ENCODE measurements at regions not wholly inside any gene's neighbourhood (a gene's known extent, or its start where the extent isn't known, plus 50 kb on each side); places are given as distances from the start of the nearest gene placed in this dataset.

DNA sequence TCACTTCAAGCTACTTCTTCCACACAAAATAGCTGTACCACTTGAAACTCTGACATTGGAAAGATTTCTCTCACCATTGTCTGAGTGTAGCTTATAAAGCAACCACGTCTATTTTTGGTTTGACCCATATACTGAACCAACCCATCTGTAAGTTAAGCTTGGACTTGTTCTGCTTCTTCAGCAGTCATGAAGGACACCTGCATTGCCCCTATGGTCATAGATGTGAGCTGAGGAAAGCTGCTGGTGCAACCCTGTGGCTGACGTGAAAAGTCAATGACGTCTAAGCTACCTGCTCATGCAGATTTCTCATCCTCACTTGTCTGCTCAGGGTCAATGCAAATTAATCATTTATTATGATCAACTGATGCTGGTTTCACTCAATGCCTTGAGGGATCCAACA, 417.4 kb downstream of the CETN3 start:
- intact Hi-C loops (cut with DNase I; ENCODE audit: low total_unique reads): no loop called here
- no peak for DNase-seq (ENCODE audit: low spot score in 2 of 2)
- TF ChIP-seq, protein P1, sequence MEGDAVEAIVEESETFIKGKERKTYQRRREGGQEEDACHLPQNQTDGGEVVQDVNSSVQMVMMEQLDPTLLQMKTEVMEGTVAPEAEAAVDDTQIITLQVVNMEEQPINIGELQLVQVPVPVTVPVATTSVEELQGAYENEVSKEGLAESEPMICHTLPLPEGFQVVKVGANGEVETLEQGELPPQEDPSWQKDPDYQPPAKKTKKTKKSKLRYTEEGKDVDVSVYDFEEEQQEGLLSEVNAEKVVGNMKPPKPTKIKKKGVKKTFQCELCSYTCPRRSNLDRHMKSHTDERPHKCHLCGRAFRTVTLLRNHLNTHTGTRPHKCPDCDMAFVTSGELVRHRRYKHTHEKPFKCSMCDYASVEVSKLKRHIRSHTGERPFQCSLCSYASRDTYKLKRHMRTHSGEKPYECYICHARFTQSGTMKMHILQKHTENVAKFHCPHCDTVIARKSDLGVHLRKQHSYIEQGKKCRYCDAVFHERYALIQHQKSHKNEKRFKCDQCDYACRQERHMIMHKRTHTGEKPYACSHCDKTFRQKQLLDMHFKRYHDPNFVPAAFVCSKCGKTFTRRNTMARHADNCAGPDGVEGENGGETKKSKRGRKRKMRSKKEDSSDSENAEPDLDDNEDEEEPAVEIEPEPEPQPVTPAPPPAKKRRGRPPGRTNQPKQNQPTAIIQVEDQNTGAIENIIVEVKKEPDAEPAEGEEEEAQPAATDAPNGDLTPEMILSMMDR (IDR thresholded peaks at IDR 0.05): no peak
- no peak for TF ChIP-seq POLR2A (IDR thresholded peaks at IDR 0.05)
- H3K4me3 ChIP-seq (ENCODE audit: low read depth, poor library complexity, severe bottlenecking): no peak overlapping the region
- WGBS, 2 donors: 92 to 94% methylated on average over 3 of the region's 3 CpGs

DNA sequence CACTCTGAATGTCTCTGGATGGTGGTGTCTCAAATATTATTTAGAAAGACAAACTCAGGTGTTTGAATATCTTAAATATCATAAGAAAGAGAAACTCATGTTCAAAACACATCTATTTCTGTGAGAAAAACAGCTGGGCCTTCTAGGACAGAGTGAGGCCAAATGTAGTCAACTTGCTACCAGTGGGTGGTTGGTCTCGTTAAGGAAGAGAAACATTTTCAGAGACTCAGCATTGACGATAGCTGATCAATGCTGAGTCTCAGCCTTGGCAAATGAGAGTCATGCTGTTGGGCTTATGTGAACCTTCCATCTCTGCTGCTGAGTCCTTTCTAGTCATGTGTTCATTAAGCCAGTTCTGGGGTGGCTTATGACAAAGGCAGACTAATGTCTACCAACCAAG, 418.0 kb downstream of the CETN3 start:
- intact Hi-C loops (cut with DNase I; ENCODE audit: low total_unique reads): no loop called here
- WGBS, 2 donors: 94 to 97% methylated on average over 2 of the region's 2 CpGs
- DNase-seq (ENCODE audit: low spot score in 2 of 2): no peak
- no peak for TF ChIP-seq POLR2A (IDR thresholded peaks at IDR 0.05)
- TF ChIP-seq, protein P1 (IDR thresholded peaks at IDR 0.05): no peak
- no peak overlapping the region for H3K4me3 ChIP-seq (ENCODE audit: low read depth, poor library complexity, severe bottlenecking)

DNA sequence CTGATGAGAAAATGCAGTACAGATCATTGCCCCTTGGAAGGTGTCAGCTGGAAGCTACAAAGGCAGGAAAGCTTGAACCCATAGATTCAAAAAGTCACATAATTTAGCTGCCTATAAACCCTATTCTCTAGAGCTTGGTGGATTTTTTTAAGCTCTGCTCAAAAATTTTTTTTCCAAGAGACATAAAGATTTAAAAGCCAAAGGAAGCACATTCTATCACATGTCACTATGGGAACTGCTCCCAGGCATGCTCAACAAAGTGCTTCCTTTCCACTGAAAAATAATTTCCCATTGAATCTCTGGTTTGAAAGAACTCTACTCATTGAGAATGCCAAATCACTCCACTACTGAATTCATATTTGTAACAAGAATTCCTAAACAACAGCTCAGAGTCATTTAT, 419.8 kb downstream of the CETN3 start:
- TF ChIP-seq, protein P1 (IDR thresholded peaks at IDR 0.05): no peak
- TF ChIP-seq POLR2A (IDR thresholded peaks at IDR 0.05): no peak
- no peak overlapping the region for H3K4me3 ChIP-seq (ENCODE audit: low read depth, poor library complexity, severe bottlenecking)
- DNase-seq (ENCODE audit: low spot score in 2 of 2): no peak
- intact Hi-C loops (cut with DNase I; ENCODE audit: low total_unique reads): no loop called here

DNA sequence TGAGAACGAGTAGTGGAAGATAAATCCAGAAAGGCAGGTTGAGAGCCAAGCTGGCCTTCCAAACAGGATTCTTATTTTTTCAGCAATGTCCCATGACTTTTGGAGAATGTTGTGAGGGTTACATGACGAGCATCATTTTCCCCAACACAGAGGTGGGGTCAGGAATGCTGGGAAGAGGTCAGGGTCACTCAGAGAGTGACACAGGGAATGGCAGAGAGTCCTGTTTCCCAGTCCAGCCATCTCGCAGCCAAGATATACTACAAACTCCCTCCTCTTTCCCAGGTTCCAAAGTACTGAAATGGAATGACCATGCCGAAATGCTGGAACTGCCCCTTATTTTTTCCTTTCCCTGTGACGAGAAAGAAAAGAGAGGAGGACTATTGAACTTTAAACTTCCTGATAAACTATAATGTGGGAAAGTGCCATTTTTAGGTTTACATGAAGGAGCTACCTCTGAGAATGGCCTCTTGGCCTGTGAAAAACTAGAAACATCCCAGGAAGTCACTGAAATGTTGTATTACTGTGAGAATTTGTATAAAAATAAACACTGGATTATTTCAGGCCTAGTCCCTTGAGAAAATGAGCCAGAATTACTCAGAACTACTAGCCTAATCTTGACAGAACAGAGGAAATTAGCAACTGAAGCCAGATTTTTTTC, 420.4 kb downstream of the CETN3 start:
- intact Hi-C loops (cut with DNase I; ENCODE audit: low total_unique reads): no loop called here
- no peak overlapping the region for H3K4me3 ChIP-seq (ENCODE audit: low read depth, poor library complexity, severe bottlenecking)
- 61 to 64% methylated on average over 5 of the region's 5 CpGs for WGBS, 2 donors
- no peak for DNase-seq (ENCODE audit: low spot score in 2 of 2)
- TF ChIP-seq, protein P1 (IDR thresholded peaks at IDR 0.05): no peak
- no peak for TF ChIP-seq POLR2A (IDR thresholded peaks at IDR 0.05)

DNA sequence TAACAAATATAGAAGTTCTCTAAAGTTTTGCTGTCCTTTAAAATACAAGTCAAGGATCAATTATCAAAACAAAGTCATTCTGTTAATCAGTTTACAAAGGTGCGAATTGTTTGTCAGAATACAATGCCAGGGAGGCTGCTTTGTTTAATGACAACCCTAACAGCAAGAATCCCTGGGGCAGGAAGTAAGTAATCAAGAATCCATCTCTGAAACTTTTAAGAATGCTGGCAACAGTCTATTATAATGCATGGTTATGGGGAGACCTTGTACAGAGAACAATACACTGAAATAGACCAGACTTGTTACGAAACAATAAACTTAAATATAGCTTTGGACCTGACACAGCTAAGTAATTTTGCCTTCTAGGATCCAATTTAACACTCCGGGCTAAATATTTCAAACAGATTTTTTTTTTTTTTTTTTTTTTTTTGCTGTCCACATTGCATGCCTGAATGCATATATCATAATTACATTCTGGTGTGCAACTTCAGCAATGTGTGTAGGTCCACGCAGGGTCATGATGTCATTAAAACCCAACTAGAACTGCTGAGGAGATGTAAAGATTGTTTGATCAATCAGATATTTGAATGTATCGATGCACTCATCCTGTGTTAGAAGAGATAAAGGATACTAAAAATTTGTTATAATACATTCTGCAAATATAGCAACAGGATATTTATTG, 421.3 kb downstream of the CETN3 start:
- DNase-seq (ENCODE audit: low spot score in 2 of 2): no peak

More for the DNA sequence above, 421.3 kb downstream of the CETN3 start:
- no peak overlapping the region for H3K4me3 ChIP-seq (ENCODE audit: low read depth, poor library complexity, severe bottlenecking)
- WGBS, 2 donors: 74 to 75% methylated on average over 5 of the region's 5 CpGs
- TF ChIP-seq, protein P1 (IDR thresholded peaks at IDR 0.05): no peak
- no peak for TF ChIP-seq POLR2A (IDR thresholded peaks at IDR 0.05)
- intact Hi-C loops (cut with DNase I; ENCODE audit: low total_unique reads): no loop called here
